ENCODE measurements at regions not wholly inside any gene's neighbourhood (a gene's known extent, or its start where the extent isn't known, plus 50 kb on each side); places are given as distances from the start of the nearest gene placed in this dataset.

- Histone ChIP-seq H3K27ac (ENCODE audit: extremely low read depth, low read depth, low read length) (no peak overlapping the region), H2AFZ (ENCODE audit: low read depth, low read length) (no peak overlapping the region), H3K9me1 (ENCODE audit: control insufficient read depth, insufficient read depth, low read length) (no peaks in the 10 kb centered on the region), H3K4me1 (replicated peaks in 1 of 2; ENCODE audit: control insufficient read depth in 2 of 2, insufficient read depth in 2 of 2, low read length in 2 of 2) (no peaks in the 10 kb centered on the region), H3K4me2 (ENCODE audit: insufficient read depth, low read length) (no peak overlapping the region), H3K9me3 (replicated peaks; ENCODE audit: control insufficient read depth, insufficient read depth, low read depth, low read length) (no peaks in the 10 kb centered on the region), H3K9ac (ENCODE audit: insufficient read depth in 1 of 2, low read depth in 2 of 2, low read length in 2 of 2) (no peak overlapping the region), H3K36me3 (ENCODE audit: control insufficient read depth, insufficient read depth, low read length) (no peaks in the 10 kb centered on the region), H4K20me1 (replicated peaks; ENCODE audit: control insufficient read depth, insufficient read depth, low read length) (no peaks in the 10 kb centered on the region), H3K27me3 (ENCODE audit: control insufficient read depth in 2 of 2, insufficient read depth in 2 of 2, low read length in 2 of 2) (no peaks in the 10 kb centered on the region), H3K4me3 (no peak overlapping the region), H3K79me2 (ENCODE audit: control insufficient read depth, insufficient read depth, low read length) (no peaks in the 10 kb centered on the region)
- intact Hi-C loops (cut with micrococcal nuclease) (no loop called here), in situ Hi-C loops (cut with MboI) (loop anchor here (10.0 to 25.0 kb wide), 2 partner anchors 1087 to 1751 kb away; partner anchors contain the start of gene NFKBIA)
- ChIA-PET POLR2A (no interaction called here), CTCF (ENCODE audit: low intra/inter-chr PET ratio) (no interaction called here)
- FAIRE-seq: no peak
- BruUV-seq (replicated peaks): no TSS peak
- ATAC-seq: no peak
- TF ChIP-seq PHF20 (IDR thresholded peaks at IDR 0.05; ENCODE audit: partially characterized antibody) (no peak), ZNF444 (CRISPR knock-in tag; IDR thresholded peaks at IDR 0.05) (no peak), PRMT5 (CRISPR knock-in tag; IDR thresholded peaks at IDR 0.05) (no peak), RFX1 (IDR thresholded peaks at IDR 0.05) (no peak), TRIM28 (IDR thresholded peaks at IDR 0.05) (no peak), NCOA4 (IDR thresholded peaks at IDR 0.05; ENCODE audit: partially characterized antibody) (no peak), NFIX (CRISPR knock-in tag; IDR thresholded peaks at IDR 0.05; ENCODE audit: low read depth) (no peak), FOXJ3 (CRISPR knock-in tag; IDR thresholded peaks at IDR 0.05) (no peak)
- no peak for DNase-seq (ENCODE audit: extremely low read depth in 1 of 4, low spot score in 3 of 4)
Observed at GRCh38 chr14:34325493-34325892, 136.5 kb downstream of the SPTSSA start.

DNA sequence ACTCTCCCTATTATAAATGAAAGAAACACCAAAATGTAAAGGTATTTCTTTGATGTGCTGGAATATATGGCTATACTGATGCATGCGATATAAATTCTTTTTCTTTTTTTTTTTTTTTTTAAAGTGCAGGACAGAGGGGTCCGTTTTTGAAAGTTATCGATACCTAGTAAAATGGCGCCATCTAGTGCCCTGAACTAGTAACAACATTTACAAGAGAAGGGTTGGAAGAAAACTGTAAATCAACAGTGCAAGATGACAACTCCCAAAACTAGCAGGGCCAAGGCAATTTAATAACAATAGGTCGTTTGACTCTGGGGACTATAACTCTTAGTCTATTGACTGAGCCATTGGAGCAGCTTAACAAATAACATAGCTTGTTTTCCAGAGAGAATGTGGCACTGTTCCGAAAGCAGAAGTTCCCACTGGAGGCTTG is 137.7 kb downstream of the SPTSSA start:
- no peaks in the 10 kb centered on the region for H3K36me3 ChIP-seq (ENCODE audit: control insufficient read depth, insufficient read depth, low read length)
- H3K9me3 ChIP-seq (replicated peaks; ENCODE audit: control insufficient read depth, insufficient read depth, low read depth, low read length): no peaks in the 10 kb centered on the region
- ATAC-seq: peak; percentile 74
- intact Hi-C loops (cut with micrococcal nuclease): loop anchor here (5.0 kb wide), 1 partner anchor 1747 kb away; no protein-coding TSS in a partner anchor
- H3K27me3 ChIP-seq (ENCODE audit: control insufficient read depth in 2 of 2, insufficient read depth in 2 of 2, low read length in 2 of 2): no peaks in the 10 kb centered on the region
- H3K4me2 ChIP-seq (ENCODE audit: insufficient read depth, low read length): no peak overlapping the region
- ChIA-PET POLR2A (no interaction called here), CTCF (ENCODE audit: low intra/inter-chr PET ratio) (interaction anchor here (0.6 to 1.7 kb wide), 7 partner anchors 98 to 1749 kb away, joined by 3 to 8 read pairs (median 4); no protein-coding TSS in a partner anchor)
- no peak overlapping the region for H3K9ac ChIP-seq (ENCODE audit: insufficient read depth in 1 of 2, low read depth in 2 of 2, low read length in 2 of 2)
- FAIRE-seq: peak; percentile 77
- 16% methylated on average over 5 of the region's 6 CpGs for WGBS (ENCODE audit: insufficient coverage, low coverage, missing lambda C conversion rate)
- peak; percentile 30 to 51 (median 36) for DNase-seq (ENCODE audit: extremely low read depth in 1 of 4, low spot score in 3 of 4)
- in situ Hi-C loops (cut with MboI): loop anchor here (10.0 to 25.0 kb wide), 2 partner anchors 1612 to 1750 kb away; no protein-coding TSS in a partner anchor
- H3K4me1 ChIP-seq (replicated peaks in 1 of 2; ENCODE audit: control insufficient read depth in 2 of 2, insufficient read depth in 2 of 2, low read length in 2 of 2): no peaks in the 10 kb centered on the region
- H4K20me1 ChIP-seq (replicated peaks; ENCODE audit: control insufficient read depth, insufficient read depth, low read length): no peaks in the 10 kb centered on the region
- BruUV-seq (replicated peaks): no TSS peak
- H3K79me2 ChIP-seq (ENCODE audit: control insufficient read depth, insufficient read depth, low read length): no peaks in the 10 kb centered on the region
- H2AFZ ChIP-seq (ENCODE audit: low read depth, low read length): no peak overlapping the region
- no peaks in the 10 kb centered on the region for H3K9me1 ChIP-seq (ENCODE audit: control insufficient read depth, insufficient read depth, low read length)
- H3K4me3 ChIP-seq: no peak overlapping the region
- no peak overlapping the region for H3K27ac ChIP-seq (ENCODE audit: extremely low read depth, low read depth, low read length)
- TF ChIP-seq, protein P1, sequence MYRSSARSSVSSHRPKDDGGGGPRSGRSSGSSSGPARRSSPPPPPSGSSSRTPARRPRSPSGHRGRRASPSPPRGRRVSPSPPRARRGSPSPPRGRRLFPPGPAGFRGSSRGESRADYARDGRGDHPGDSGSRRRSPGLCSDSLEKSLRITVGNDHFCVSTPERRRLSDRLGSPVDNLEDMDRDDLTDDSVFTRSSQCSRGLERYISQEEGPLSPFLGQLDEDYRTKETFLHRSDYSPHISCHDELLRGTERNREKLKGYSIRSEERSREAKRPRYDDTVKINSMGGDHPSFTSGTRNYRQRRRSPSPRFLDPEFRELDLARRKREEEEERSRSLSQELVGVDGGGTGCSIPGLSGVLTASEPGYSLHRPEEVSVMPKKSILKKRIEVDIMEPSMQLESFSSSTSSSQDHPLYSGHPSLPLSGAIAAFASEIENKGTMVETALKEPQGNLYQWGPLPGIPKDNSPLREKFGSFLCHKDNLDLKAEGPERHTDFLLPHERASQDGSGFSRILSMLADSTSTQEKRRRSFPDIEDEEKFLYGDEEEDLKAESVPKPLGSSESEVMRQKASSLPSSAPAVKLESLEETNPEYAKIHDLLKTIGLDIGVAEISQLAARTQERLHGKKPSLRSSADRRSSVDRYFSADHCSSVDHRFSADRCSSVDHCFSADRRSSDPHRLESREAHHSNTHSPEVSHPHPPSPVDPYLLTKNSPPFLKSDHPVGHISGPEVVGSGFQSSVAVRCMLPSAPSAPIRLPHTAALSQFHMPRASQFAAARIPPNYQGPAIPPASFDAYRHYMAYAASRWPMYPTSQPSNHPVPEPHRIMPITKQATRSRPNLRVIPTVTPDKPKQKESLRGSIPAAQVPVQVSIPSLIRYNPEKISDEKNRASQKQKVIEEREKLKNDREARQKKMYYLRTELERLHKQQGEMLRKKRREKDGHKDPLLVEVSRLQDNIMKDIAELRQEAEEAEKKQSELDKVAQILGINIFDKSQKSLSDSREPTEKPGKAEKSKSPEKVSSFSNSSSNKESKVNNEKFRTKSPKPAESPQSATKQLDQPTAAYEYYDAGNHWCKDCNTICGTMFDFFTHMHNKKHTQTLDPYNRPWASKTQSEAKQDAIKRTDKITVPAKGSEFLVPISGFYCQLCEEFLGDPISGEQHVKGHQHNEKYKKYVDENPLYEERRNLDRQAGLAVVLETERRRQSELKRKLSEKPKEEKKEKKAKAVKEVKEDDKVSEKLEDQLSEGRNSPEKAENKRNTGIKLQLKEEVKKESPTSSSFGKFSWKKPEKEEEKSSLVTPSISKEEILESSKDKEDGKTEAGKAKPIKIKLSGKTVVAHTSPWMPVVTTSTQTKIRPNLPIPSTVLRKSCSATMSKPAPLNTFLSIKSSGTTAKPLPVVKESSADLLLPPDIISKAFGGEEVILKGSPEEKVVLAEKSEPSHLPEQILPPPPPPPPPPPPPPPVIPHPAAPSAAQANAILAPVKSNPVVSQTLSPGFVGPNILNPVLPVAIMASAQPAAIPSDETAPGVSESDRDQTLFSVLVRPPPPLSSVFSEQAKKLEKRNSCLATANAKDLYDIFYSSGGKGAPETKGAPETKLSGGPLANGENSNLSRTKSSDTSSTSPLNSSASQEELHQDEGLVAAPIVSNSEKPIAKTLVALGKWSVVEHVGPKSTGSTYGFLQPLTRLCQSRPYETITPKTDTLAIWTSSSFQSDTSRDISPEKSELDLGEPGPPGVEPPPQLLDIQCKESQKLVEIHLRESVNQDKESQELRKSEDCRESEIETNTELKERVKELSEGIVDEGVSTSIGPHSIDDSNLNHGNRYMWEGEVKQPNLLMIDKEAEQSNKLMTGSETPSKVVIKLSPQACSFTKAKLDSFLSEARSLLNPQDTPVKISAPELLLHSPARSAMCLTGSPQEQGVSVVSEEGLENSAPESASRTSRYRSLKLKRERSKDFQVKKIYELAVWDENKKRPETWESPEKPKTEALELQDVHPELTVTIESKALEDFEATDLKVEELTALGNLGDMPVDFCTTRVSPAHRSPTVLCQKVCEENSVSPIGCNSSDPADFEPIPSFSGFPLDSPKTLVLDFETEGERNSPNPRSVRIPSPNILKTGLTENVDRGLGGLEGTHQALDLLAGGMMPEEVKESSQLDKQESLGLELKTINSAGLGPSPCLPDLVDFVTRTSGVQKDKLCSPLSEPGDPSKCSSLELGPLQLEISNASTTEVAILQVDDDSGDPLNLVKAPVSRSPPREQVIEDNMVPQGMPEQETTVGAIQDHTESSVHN (IDR thresholded peaks at IDR 0.05; ENCODE audit: borderline replicate concordance in 1 of 2, low read depth in 1 of 2): no peak
- peak; percentile 85 for TF ChIP-seq MEIS2 (IDR thresholded peaks at IDR 0.05; ENCODE audit: partially characterized antibody)

Data from K562 (cell line).